ENCODE measurements at regions not wholly inside any gene's neighbourhood (a gene's known extent, or its start where the extent isn't known, plus 50 kb on each side); places are given as distances from the start of the nearest gene placed in this dataset.

DNA sequence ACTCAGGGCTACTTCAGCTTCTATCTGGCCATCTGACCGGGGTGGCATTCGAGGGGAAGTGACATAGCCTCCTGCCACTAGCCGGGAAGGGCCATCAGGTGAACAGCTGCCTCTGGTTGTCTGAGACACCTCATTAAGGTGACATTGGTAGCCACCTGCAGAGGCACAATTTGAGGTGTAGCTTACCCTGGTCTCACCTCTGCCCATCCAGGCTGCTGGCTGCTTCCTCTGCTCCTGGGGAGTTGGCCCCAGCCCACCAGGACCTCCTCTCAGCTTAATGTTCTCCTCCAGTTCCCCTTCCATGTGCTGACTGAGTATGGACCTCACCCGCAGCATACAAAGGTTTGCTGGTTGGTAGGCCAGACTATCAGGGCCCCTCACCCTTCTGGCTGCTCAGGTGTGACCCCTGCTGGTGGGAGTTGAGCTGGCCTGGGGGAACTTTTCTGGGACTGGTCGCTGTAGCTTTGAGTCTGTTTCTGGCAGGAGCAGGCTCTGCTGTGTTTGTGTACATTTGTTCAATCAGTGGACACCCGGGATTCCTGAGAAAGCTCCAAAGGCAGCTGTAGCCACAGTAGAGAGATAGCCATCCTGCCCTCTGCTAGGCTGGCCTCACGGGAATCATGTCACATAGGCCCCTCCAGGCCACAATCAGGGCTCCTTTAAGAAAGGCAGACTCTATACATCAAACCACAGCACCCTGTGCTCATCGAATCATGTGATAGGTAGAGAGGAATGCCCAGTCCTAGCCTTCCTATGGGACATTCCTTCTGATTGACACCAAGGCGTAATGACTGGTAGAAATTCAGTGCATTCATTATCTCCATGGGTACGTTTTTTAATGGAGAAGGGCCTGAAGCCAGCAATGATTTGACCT, 295.1 kb upstream of the PLET1 start:
- H3K4me3 ChIP-seq: no peak overlapping the region
- H3K36me3 ChIP-seq: no peaks in the 10 kb centered on the region
- H4K20me1 ChIP-seq: no peaks in the 10 kb centered on the region
- no peak overlapping the region for H3K27ac ChIP-seq
- no peak overlapping the region for H3K9ac ChIP-seq
- no peaks in the 10 kb centered on the region for H3K4me1 ChIP-seq
- no peak for TF ChIP-seq Cebpa-rat (IDR thresholded peaks at IDR 0.05)
- H3K4me2 ChIP-seq: no peak overlapping the region
- H3K9me3 ChIP-seq: no peaks in the 10 kb centered on the region
- H3K27me3 ChIP-seq: no peaks in the 10 kb centered on the region

DNA sequence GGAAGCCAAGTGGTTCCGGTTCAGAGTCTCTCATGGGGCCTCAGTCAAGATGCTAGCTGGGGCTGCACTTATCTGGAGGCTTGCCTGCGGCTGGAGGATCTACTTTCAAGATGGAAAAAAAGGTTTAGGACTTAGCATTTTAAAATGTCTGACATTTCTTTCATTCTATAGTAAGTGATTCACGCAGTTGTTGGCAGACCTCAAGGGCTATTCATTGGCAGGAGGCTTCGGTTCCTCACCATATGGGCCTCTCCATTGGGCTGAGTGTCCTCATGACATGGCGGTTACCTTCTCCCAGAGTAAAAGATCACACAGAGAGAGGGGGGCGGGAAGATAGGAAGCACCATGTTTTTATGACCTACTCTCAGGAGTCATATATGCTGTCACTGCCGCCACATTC, 298.0 kb upstream of the PLET1 start:
- H4K20me1 ChIP-seq: no peaks in the 10 kb centered on the region
- no peak overlapping the region for H3K4me3 ChIP-seq
- no peak overlapping the region for H3K9ac ChIP-seq
- H3K27me3 ChIP-seq: no peaks in the 10 kb centered on the region
- H3K36me3 ChIP-seq: no peaks in the 10 kb centered on the region
- H3K27ac ChIP-seq: no peak overlapping the region
- no peaks in the 10 kb centered on the region for H3K4me1 ChIP-seq
- H3K9me3 ChIP-seq: no peaks in the 10 kb centered on the region
- no peak for TF ChIP-seq Cebpa-rat (IDR thresholded peaks at IDR 0.05)
- H3K4me2 ChIP-seq: no peak overlapping the region

DNA sequence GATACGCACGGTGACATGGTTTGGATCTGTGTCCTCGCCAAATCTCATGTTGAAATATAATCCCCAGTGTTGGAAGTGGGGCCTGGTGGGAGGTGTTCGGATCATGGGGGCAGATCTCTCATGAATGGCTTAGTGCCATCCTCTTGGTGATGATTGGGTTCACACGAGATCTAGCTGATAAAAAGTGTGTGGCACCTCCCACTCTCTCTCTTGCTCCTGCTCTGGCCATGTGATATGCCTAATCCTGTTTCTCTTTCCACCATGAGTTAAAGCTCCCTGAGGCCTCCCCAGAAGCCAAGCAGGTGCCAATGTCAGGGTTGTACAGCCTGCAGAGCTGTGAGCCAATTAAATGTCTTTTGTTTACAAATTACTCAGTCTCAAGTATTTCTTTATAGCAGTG, 303.1 kb upstream of the PLET1 start:
- no peaks in the 10 kb centered on the region for H3K9me3 ChIP-seq
- no peak overlapping the region for H3K4me2 ChIP-seq
- H3K4me1 ChIP-seq: no peaks in the 10 kb centered on the region
- no peak overlapping the region for H3K4me3 ChIP-seq
- H3K27me3 ChIP-seq: no peaks in the 10 kb centered on the region
- H3K9ac ChIP-seq: no peak overlapping the region
- no peaks in the 10 kb centered on the region for H4K20me1 ChIP-seq
- TF ChIP-seq Cebpa-rat (IDR thresholded peaks at IDR 0.05): no peak
- no peaks in the 10 kb centered on the region for H3K36me3 ChIP-seq
- no peak overlapping the region for H3K27ac ChIP-seq

DNA sequence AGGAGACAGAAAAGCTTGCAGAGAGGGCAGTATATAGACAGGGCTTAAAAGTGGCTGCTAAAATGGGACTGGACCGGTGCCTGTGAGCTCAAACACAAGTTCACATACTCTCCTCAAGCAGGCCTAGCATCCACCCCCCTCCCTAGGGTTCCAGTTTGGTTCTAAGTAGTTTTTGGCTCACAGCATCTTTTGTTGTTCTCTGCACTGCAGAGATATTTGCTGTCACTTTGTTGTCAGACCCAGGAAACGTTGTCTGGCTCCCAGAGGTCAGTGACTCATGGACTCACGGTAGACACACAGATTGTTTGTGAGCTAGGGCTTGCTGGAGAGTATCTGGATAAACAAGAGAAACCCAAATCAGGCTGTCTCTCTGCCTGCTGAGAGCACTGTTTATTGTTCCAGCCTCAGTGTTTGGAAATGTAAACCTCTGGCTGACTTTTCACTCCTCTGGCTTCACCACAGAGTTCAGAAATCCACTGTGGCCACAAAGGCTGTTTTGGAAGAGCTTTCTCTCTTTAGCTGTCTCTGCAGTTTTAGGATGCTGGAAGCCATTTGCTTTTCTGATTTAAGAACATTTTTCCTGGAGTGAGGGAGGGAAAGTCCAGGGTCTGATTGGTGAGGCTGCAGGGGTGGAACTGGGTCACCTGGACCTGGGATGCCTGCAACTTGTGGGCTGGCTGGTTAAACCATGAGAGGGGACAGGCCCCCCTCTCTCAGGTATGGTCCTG, 303.7 kb upstream of the PLET1 start:
- Histone ChIP-seq H4K20me1 (no peaks in the 10 kb centered on the region), H3K27ac (no peak overlapping the region), H3K4me2 (no peak overlapping the region), H3K9ac (no peak overlapping the region), H3K27me3 (no peaks in the 10 kb centered on the region), H3K9me3 (no peaks in the 10 kb centered on the region), H3K36me3 (no peaks in the 10 kb centered on the region), H3K4me3 (no peak overlapping the region), H3K4me1 (no peaks in the 10 kb centered on the region)
- no peak for TF ChIP-seq Cebpa-rat (IDR thresholded peaks at IDR 0.05)

DNA sequence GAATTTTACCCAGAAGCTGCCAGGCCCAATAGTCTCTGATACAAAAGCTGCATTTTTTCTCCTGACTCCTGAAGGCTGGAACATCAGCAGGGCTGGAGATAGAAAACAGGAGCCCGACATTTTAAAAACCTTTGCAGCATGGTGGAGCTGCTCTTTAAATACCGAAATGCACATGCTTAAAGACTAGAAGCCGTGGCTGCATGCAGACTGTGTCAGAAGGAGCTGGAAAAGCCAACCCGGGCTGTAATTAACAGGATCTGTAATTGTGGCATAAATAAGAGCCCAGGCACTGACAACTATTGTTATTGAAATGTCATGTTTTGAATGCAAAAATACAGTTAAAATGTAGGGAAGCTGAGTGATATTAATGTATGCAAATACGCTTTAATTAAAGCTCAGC, 304.9 kb upstream of the PLET1 start:
- no peaks in the 10 kb centered on the region for H3K27me3 ChIP-seq
- no peak overlapping the region for H3K9ac ChIP-seq
- H4K20me1 ChIP-seq: no peaks in the 10 kb centered on the region
- H3K27ac ChIP-seq: no peak overlapping the region
- TF ChIP-seq Cebpa-rat (IDR thresholded peaks at IDR 0.05): no peak
- H3K9me3 ChIP-seq: no peaks in the 10 kb centered on the region
- no peak overlapping the region for H3K4me3 ChIP-seq
- H3K4me1 ChIP-seq: no peaks in the 10 kb centered on the region
- no peak overlapping the region for H3K4me2 ChIP-seq
- no peaks in the 10 kb centered on the region for H3K36me3 ChIP-seq

DNA sequence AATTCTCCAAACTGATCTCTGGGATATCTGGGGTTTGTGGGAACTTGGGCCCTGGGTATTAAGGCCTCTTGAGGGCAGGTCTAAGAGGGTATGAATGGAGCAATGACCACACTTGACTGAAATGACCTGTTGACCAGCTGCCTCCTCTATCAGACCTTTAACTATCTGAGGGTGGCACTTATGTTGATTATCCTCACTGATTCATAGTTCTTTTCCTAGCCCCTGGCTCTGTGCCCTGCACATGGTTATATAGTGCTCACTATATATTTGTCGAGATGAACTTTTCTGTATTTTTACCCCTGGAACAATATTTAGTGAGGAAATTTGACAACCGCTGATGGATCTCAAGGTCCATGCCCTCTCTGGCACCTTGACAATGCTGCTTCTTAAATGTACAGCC, 305.5 kb upstream of the PLET1 start:
- Histone ChIP-seq H3K27me3 (no peaks in the 10 kb centered on the region), H3K36me3 (no peaks in the 10 kb centered on the region), H3K9ac (no peak overlapping the region), H3K4me2 (no peak overlapping the region), H3K4me1 (no peaks in the 10 kb centered on the region), H3K9me3 (no peaks in the 10 kb centered on the region), H3K27ac (no peak overlapping the region), H3K4me3 (no peak overlapping the region), H4K20me1 (no peaks in the 10 kb centered on the region)
- TF ChIP-seq Cebpa-rat (IDR thresholded peaks at IDR 0.05): no peak

DNA sequence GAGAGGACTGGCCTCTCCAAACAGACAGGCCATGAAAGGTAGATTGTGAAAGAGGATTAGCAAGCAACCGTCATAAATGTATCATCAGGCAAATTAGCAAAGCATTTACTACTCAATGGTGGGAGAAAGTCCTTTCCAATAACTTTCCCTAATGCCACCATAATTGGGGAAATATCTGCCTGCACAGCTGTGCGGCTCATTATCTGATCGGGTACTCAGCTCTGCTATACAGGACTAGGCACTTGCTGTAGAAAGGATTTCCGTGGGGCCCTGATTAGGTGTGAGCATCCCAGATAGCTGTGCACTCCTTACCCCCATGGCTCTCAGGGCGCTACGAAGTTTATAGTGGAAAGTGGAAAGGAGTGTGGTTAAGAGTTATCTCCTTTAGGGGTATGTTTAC, 309.7 kb upstream of the PLET1 start:
- Histone ChIP-seq H3K27me3 (no peaks in the 10 kb centered on the region), H3K9ac (no peak overlapping the region), H3K4me1 (no peaks in the 10 kb centered on the region), H3K9me3 (no peaks in the 10 kb centered on the region), H3K4me3 (no peak overlapping the region), H3K36me3 (no peaks in the 10 kb centered on the region), H3K27ac (no peak overlapping the region), H3K4me2 (no peak overlapping the region), H4K20me1 (no peaks in the 10 kb centered on the region)
- no peak for TF ChIP-seq Cebpa-rat (IDR thresholded peaks at IDR 0.05)

DNA sequence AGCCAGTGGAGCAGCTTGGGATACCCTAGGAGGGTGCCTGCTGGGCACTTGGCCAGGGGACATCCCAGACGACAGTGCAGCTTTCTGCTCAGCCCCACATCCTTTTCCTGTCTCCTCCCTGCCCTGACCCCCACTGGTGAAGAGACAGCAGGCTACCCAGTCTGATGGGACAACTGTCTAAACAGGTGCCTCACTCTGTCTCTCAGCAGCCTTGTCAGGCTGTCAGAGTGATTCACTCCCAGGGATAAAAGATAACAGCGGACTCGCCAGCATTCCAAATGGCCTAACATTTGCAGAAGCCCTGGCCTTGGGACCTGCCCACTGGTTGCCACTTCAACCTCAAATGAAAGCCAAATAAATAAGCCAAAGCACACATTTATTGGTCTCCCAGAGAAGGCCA, 318.6 kb upstream of the PLET1 start:
- Histone ChIP-seq H3K4me2 (no peak overlapping the region), H3K4me3 (no peak overlapping the region), H3K27me3 (no peaks in the 10 kb centered on the region), H3K4me1 (peaks cover 24% of the 10 kb centered on the region), H4K20me1 (no peaks in the 10 kb centered on the region), H3K9ac (no peak overlapping the region), H3K36me3 (no peaks in the 10 kb centered on the region), H3K27ac (no peak overlapping the region), H3K9me3 (peaks cover 8% of the 10 kb centered on the region; the same call in 1 of the 2 replicates)
- TF ChIP-seq Cebpa-rat (IDR thresholded peaks at IDR 0.05): no peak

DNA sequence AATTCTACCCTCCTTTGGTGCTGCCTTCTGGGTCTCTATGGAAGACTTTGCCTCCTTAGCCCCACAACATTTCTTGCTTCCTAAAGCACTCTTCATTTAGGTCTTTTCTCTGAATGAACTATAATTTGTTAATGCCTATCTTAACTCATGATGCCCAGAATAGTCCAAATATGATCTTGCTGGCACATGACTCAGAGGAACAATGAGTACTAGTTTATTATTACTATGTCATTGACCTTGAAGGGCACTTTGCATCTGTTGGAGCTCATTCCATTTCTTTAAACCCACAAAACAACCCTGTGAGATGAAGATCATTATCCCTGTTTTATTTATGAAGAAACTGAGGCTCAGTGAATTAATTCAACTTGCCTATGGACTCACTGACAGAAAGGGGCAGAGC, 320.2 kb upstream of the PLET1 start:
- TF ChIP-seq Cebpa-rat (IDR thresholded peaks at IDR 0.05): no peak
- no peak overlapping the region for H3K4me2 ChIP-seq
- H3K4me3 ChIP-seq: no peak overlapping the region
- H4K20me1 ChIP-seq: no peaks in the 10 kb centered on the region
- H3K36me3 ChIP-seq: no peaks in the 10 kb centered on the region
- H3K27ac ChIP-seq: no peak overlapping the region
- H3K27me3 ChIP-seq: no peaks in the 10 kb centered on the region
- H3K9ac ChIP-seq: no peak overlapping the region
- peaks cover 33% of the 10 kb centered on the region for H3K4me1 ChIP-seq
- peaks cover 5% of the 10 kb centered on the region; the same call in 1 of the 2 replicates for H3K9me3 ChIP-seq

DNA sequence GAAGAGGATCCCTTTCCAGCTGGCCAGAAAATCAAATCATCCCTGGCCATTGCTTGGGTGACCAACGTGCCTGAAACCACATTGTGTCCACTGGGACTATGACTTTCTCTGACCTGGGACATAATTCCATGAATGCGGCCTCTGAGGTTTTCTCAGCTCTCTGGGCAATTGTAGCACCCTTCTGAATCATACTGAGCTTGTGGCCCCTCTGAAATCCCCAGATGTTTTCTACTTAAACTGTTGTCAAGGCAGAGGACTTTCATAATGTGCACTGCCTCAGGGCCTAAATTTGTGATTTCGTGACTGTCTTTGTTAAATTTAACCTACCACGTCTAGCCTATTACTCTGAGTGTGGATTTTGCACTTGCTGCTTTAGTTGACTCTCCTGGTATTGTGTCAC, 321.1 kb upstream of the PLET1 start:
- Histone ChIP-seq H3K27me3 (no peaks in the 10 kb centered on the region), H3K4me1 (peaks cover 33% of the 10 kb centered on the region), H3K9ac (no peak overlapping the region), H3K27ac (no peak overlapping the region), H3K9me3 (no peaks in the 10 kb centered on the region), H4K20me1 (no peaks in the 10 kb centered on the region), H3K4me3 (no peak overlapping the region), H3K4me2 (no peak overlapping the region), H3K36me3 (no peaks in the 10 kb centered on the region)
- no peak for TF ChIP-seq Cebpa-rat (IDR thresholded peaks at IDR 0.05)

All from BLaER1 (cell line).